Endodermal cell (in vitro differentiated cells): ENCODE measurements at regions not wholly inside any gene's neighbourhood (a gene's known extent, or its start where the extent isn't known, plus 50 kb on each side); places are given as distances from the start of the nearest gene placed in this dataset.

ENCODE experiments used
- DNase-seq: peaks from one replicate; pipeline ENCODE4 v3.0.0-alpha.2; 2017
- H3K27ac ChIP-seq: 2 replicates; pipeline ENCODE4 v1.5.1; 2013; ENCODE audit warnings: mild to moderate bottlenecking, low read depth, low read length, moderate library complexity
- H3K27me3 ChIP-seq: 2 replicates; pipeline ENCODE4 v1.6.1; 2013; ENCODE audit warnings: mild to moderate bottlenecking, low read length, moderate library complexity; ENCODE audit not compliant: insufficient read depth, control insufficient read depth, poor library complexity, severe bottlenecking
- H3K36me3 ChIP-seq: 2 replicates; pipeline ENCODE4 v1.7.0; 2013; ENCODE audit warnings: mild to moderate bottlenecking, low read length, moderate library complexity; ENCODE audit not compliant: control insufficient read depth, insufficient read depth
- H3K4me1 ChIP-seq: one replicate; pipeline ENCODE4 v1.7.0; 2013; ENCODE audit warnings: low read length; ENCODE audit not compliant: control insufficient read depth, insufficient read depth
- H3K4me3 ChIP-seq: 2 replicates; pipeline ENCODE4 v1.5.1; 2013; ENCODE audit warnings: mild to moderate bottlenecking, low read length, moderate library complexity
- H3K9ac ChIP-seq: 2 replicates; pipeline ENCODE4 v1.6.1; 2013; ENCODE audit warnings: mild to moderate bottlenecking, low read length, moderate library complexity; ENCODE audit not compliant: poor library complexity, severe bottlenecking; ENCODE audit errors: extremely low read depth
- H3K9me3 ChIP-seq: 2 replicates; pipeline ENCODE4 v1.6.1; 2013; ENCODE audit warnings: mild to moderate bottlenecking, low read length, moderate library complexity; ENCODE audit not compliant: control insufficient read depth
- H3K27ac Mint-ChIP-seq: 2 replicates; pipeline ENCODE4 v1.8.0; 2020; ENCODE audit warnings: mixed read lengths
- H3K27me3 Mint-ChIP-seq: 2 replicates; pipeline ENCODE4 v1.8.0; 2021; ENCODE audit warnings: mild to moderate bottlenecking, mixed read lengths; ENCODE audit not compliant: insufficient read depth
- H3K36me3 Mint-ChIP-seq: 2 replicates; pipeline ENCODE4 v1.8.0; 2020; ENCODE audit warnings: low read depth, mixed read lengths
- H3K4me1 Mint-ChIP-seq: 2 replicates; pipeline ENCODE4 v1.8.0; 2020; ENCODE audit warnings: mixed read lengths
- H3K4me3 Mint-ChIP-seq: 2 replicates; pipeline ENCODE4 v1.8.0; 2020; ENCODE audit warnings: mild to moderate bottlenecking, moderate library complexity, mixed read lengths
- H3K9me3 Mint-ChIP-seq: 2 replicates; pipeline ENCODE4 v1.8.0; 2020; ENCODE audit warnings: mild to moderate bottlenecking, mixed read lengths
- WGBS, 2 experiments: methylation state at CpG; one replicate each; pipeline versions ENCODE4 v1.1.5 to v1.1.7; 2013; ENCODE audit warnings: missing lambda C conversion rate in 2 of 2, mixed read lengths in 1 of 2; ENCODE audit not compliant: insufficient coverage in 1 of 2, insufficient read length in 1 of 2; 5-methylcytosine and 5-hydroxymethylcytosine counted together
- TF ChIP-seq, protein P1 (sequence below): fragments of 200-600 bp; sonication (generic); conservative IDR thresholded peaks from 2 replicates; pipeline ENCODE4 v1.5.0; 2021; ENCODE audit warnings: antibody characterized with exemption, mild to moderate bottlenecking

DNA sequence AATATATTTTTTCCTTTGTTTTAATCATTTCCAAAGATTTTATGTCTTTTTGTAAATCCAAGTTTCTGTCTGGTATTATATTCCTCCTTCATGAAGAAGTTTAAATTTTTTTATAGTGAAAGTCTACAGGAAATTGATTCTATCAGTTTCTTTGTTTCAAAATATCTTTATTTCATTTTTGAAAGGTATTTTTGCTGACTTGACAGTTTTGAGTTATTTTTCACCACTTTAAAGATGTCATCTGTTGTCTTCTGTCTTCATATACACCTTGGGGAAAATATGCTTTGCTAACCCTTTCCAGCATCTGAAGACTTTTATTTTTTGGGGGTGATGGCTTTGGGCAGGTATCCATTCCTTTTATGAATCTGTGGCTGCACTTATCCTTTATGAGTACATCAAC is 164.4 kb upstream of the EPHA5 start:
- no peak overlapping the region for H3K4me3 ChIP-seq
- H3K4me3 Mint-ChIP-seq = no peak overlapping the region
- TF ChIP-seq, protein P1, sequence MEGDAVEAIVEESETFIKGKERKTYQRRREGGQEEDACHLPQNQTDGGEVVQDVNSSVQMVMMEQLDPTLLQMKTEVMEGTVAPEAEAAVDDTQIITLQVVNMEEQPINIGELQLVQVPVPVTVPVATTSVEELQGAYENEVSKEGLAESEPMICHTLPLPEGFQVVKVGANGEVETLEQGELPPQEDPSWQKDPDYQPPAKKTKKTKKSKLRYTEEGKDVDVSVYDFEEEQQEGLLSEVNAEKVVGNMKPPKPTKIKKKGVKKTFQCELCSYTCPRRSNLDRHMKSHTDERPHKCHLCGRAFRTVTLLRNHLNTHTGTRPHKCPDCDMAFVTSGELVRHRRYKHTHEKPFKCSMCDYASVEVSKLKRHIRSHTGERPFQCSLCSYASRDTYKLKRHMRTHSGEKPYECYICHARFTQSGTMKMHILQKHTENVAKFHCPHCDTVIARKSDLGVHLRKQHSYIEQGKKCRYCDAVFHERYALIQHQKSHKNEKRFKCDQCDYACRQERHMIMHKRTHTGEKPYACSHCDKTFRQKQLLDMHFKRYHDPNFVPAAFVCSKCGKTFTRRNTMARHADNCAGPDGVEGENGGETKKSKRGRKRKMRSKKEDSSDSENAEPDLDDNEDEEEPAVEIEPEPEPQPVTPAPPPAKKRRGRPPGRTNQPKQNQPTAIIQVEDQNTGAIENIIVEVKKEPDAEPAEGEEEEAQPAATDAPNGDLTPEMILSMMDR = no peak
- no peak overlapping the region for H3K9ac ChIP-seq
- no peak overlapping the region for H3K27ac Mint-ChIP-seq
- H3K4me1 ChIP-seq = no peaks in the 10 kb centered on the region
- no peak overlapping the region for H3K27ac ChIP-seq
- H3K9me3 Mint-ChIP-seq = no peaks in the 10 kb centered on the region
- peaks cover 2% of the 10 kb centered on the region for H3K4me1 Mint-ChIP-seq
- H3K36me3 Mint-ChIP-seq = no peaks in the 10 kb centered on the region
- H3K27me3 ChIP-seq = no peaks in the 10 kb centered on the region
- H3K9me3 ChIP-seq = no peaks in the 10 kb centered on the region
- no peak for DNase-seq
- no peaks in the 10 kb centered on the region for H3K27me3 Mint-ChIP-seq
- no peaks in the 10 kb centered on the region for H3K36me3 ChIP-seq

DNA sequence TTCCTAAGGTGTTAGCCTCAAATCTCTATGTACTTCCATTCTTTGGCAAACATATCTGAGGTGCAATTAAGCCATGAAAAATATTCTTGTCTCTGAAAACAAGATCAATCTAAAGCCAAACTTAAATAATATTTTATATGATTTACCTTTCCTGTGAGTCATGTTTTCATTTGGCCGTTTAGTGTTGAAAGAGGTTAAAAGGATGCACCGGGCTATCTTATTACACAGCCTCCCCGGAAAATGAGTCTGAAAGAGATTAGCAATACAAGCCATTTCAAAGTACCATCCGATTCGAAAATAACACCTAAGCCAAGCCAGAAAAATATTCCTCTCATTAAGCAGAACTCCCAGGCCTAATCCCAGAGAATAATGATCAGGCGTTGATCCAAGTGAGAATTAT is 161.5 kb upstream of the EPHA5 start:
- Histone ChIP-seq H3K36me3 (no peaks in the 10 kb centered on the region), H3K27me3 (no peaks in the 10 kb centered on the region), H3K27ac (no peak overlapping the region), H3K4me1 (no peaks in the 10 kb centered on the region), H3K9ac (no peak overlapping the region), H3K4me3 (no peak overlapping the region), H3K9me3 (no peaks in the 10 kb centered on the region)
- Mint-ChIP-seq H3K36me3 (no peaks in the 10 kb centered on the region), H3K4me1 (no peaks in the 10 kb centered on the region), H3K27ac (no peak overlapping the region), H3K4me3 (no peak overlapping the region), H3K27me3 (no peaks in the 10 kb centered on the region), H3K9me3 (no peaks in the 10 kb centered on the region)
- DNase-seq = no peak
- TF ChIP-seq, protein P1 = no peak
- 89% methylated on average over 6 of the region's 6 CpGs; no CpG with 5 or more reads in 1 of the 2 experiments for WGBS, 2 experiments

DNA sequence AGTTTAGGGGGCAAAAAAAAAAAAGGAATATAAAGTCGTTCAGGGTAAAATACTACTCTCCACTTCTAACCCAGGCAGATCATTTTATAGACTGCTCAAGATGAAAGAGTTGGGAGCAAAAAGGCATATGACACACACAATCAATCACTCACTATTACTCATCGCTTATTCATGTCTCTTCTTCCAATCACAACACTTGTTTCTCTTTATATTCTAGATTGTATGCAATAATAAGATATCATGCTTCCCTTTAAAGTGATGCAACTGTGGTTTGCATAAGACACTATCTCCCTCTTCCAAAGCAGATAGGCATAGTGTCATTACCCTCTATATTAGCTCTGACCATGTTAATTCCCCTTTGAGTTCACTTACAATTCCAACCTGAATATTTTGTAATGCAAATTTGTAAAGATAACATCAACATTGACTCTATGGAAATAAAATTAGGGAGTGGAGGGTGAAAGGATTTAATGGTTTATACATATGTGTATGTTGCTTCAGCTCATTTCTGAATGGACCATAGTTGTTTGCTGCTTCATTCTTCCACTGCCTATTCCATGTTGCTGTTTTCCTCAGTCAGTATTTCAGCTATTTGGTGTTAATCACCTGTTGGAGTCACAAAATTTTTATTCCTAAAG is 154.9 kb upstream of the EPHA5 start:
- Histone ChIP-seq H3K4me3 (no peak overlapping the region), H3K9ac (no peak overlapping the region), H3K4me1 (no peaks in the 10 kb centered on the region), H3K27ac (no peak overlapping the region), H3K36me3 (no peaks in the 10 kb centered on the region), H3K27me3 (no peaks in the 10 kb centered on the region), H3K9me3 (peaks cover 8% of the 10 kb centered on the region)
- Mint-ChIP-seq H3K4me1 (no peaks in the 10 kb centered on the region), H3K9me3 (peaks cover 4% of the 10 kb centered on the region), H3K27me3 (no peaks in the 10 kb centered on the region), H3K27ac (no peak overlapping the region), H3K36me3 (no peaks in the 10 kb centered on the region), H3K4me3 (no peak overlapping the region)
- TF ChIP-seq, protein P1 = no peak
- no peak for DNase-seq
- 91% methylated on average over 2 of the region's 2 CpGs; no CpG with 5 or more reads in 1 of the 2 experiments for WGBS, 2 experiments
